ENCODE measurements at regions not wholly inside any gene's neighbourhood (a gene's known extent, or its start where the extent isn't known, plus 50 kb on each side); places are given as distances from the start of the nearest gene placed in this dataset.

DNA sequence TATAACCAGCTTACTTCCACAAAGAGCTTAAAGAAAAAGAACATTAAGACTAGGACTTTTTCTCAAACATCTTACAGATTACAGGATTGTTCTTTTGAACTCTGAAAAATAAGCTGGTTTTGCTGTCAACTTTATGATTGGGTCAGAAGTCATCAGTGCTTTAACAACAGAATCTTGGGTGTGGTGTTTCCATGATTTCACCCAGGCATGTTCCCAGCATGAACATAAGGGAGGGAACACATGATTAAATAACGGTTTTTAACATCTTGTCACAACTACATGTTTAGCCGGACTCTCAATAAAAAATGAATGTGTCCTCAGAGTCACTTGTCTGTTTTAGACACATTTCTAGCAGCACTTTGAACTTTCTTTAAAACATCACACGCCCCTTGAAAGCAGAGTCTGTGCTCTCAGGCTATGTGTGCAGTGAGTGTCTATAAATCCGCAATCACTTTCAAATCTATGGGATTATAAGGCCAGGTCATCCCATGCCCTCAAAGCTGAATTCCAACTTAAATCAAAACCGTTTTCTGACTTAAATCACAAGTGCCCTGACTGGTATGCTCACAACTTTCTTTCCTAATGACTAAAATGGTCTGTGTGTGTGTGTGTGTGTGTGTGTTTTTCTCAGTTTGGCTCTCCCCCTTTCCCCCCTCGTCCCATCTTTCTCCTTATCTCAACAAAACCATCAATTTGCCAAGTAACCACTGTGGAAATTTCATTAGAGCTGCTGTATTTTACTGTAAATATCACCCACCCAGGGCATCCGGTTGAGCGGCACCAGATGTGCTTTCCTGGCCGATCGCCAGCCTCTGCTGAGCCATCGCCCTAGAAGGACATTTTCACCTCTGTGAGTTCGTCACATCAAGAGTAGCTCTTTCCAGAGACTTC is 216.8 kb upstream of the DTNBP1 start (continued):
- TF ChIP-seq RELB (IDR thresholded peaks at IDR 0.05; ENCODE audit: low read depth) = peak; percentile 73; the same call in 1 of the 2 replicates
- TF ChIP-seq CREM (IDR thresholded peaks at IDR 0.05; ENCODE audit: low read depth) = peak; percentile 38; the same call in 1 of the 2 replicates
- no peak for TF ChIP-seq ZNF384 (IDR thresholded peaks at IDR 0.05; ENCODE audit: borderline replicate concordance, low read depth, low read length)
- TF ChIP-seq DPF2 (IDR thresholded peaks at IDR 0.05) = 0 out of 2 replicates have a peak, but pooled peaks have one; percentile 51
- TF ChIP-seq BCL11A (IDR thresholded peaks at IDR 0.05; ENCODE audit: low read depth, low read length) = 0 out of 2 replicates have a peak, but pooled peaks have one; percentile 33
- TF ChIP-seq EED (IDR thresholded peaks at IDR 0.05; ENCODE audit: low read depth) = peak; percentile 87
- TF ChIP-seq STAT3 (IDR thresholded peaks at IDR 0.05; ENCODE audit: low read depth, low read length) = no peak
- TF ChIP-seq PML (IDR thresholded peaks at IDR 0.05; ENCODE audit: low read length) = no peak
- peak; percentile 33; the same call in 1 of the 3 replicates for TF ChIP-seq POU2F2 (IDR thresholded peaks at IDR 0.05; ENCODE audit: borderline replicate concordance, low read depth, low read length)
- peak; percentile 77; the same call in 1 of the 2 replicates for TF ChIP-seq HDGF (IDR thresholded peaks at IDR 0.05)
- TF ChIP-seq PAX5 (IDR thresholded peaks at IDR 0.05; ENCODE audit: borderline replicate concordance, low read depth, low read length) = 0 out of 2 replicates have a peak, but pooled peaks have one; percentile 13
- no peak for TF ChIP-seq HCFC1 (IDR thresholded peaks at IDR 0.05; ENCODE audit: low read length)
- peak; percentile 87 for TF ChIP-seq SMAD1 (IDR thresholded peaks at IDR 0.05; ENCODE audit: low read depth, partially characterized antibody)
- TF ChIP-seq, protein P1, sequence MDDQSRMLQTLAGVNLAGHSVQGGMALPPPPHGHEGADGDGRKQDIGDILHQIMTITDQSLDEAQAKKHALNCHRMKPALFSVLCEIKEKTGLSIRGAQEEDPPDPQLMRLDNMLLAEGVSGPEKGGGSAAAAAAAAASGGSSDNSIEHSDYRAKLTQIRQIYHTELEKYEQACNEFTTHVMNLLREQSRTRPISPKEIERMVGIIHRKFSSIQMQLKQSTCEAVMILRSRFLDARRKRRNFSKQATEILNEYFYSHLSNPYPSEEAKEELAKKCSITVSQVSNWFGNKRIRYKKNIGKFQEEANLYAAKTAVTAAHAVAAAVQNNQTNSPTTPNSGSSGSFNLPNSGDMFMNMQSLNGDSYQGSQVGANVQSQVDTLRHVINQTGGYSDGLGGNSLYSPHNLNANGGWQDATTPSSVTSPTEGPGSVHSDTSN (IDR thresholded peaks at IDR 0.05; ENCODE audit: insufficient replicate concordance, low read depth, low read length) = no peak
- TF ChIP-seq NFIC (IDR thresholded peaks at IDR 0.05; ENCODE audit: low read depth, low read length) = peak; percentile 44
- TF ChIP-seq RUNX3 (IDR thresholded peaks at IDR 0.05; ENCODE audit: low read length) = peak; percentile 62; the same call in 1 of the 2 replicates
- TF ChIP-seq BHLHE40 (IDR thresholded peaks at IDR 0.05; ENCODE audit: borderline replicate concordance in 1 of 2, low read depth in 2 of 2, low read length in 1 of 2) = peak; percentile 13 to 35; a peak in 1 of 4 replicates
- TF ChIP-seq BRCA1 (IDR thresholded peaks at IDR 0.05; ENCODE audit: low read depth, low read length) = no peak
- TF ChIP-seq SREBF2 (IDR thresholded peaks at IDR 0.05; ENCODE audit: low read length) = no peak
- TF ChIP-seq, protein P2, sequence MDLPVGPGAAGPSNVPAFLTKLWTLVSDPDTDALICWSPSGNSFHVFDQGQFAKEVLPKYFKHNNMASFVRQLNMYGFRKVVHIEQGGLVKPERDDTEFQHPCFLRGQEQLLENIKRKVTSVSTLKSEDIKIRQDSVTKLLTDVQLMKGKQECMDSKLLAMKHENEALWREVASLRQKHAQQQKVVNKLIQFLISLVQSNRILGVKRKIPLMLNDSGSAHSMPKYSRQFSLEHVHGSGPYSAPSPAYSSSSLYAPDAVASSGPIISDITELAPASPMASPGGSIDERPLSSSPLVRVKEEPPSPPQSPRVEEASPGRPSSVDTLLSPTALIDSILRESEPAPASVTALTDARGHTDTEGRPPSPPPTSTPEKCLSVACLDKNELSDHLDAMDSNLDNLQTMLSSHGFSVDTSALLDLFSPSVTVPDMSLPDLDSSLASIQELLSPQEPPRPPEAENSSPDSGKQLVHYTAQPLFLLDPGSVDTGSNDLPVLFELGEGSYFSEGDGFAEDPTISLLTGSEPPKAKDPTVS (IDR thresholded peaks at IDR 0.05; ENCODE audit: low read depth, low read length) = 0 out of 2 replicates have a peak, but pooled peaks have one; percentile 45
- 0 out of 2 replicates have a peak, but pooled peaks have one; percentile 34 for TF ChIP-seq CREB1 (IDR thresholded peaks at IDR 0.05; ENCODE audit: low read depth)
- no peak for TF ChIP-seq JUND (IDR thresholded peaks at IDR 0.05; ENCODE audit: low read depth, low read length)
- no peak for TF ChIP-seq WRNIP1 (IDR thresholded peaks at IDR 0.05; ENCODE audit: borderline replicate concordance, low read depth, low read length)
- peak; percentile 80 for TF ChIP-seq NBN (IDR thresholded peaks at IDR 0.05)
- TF ChIP-seq IKZF2 (IDR thresholded peaks at IDR 0.05) = peak; percentile 80 to 88
- no peak for TF ChIP-seq TCF7 (IDR thresholded peaks at IDR 0.05; ENCODE audit: borderline replicate concordance)
- TF ChIP-seq FOS (IDR thresholded peaks at IDR 0.05; ENCODE audit: borderline replicate concordance, extremely low read depth, insufficient read length) = no peak
- no peak for TF ChIP-seq HDAC2 (IDR thresholded peaks at IDR 0.05)

Data from GM12878 (cell line).